Heart left ventricle (tissue), 16 donors: ENCODE measurements at regions not wholly inside any gene's neighbourhood (a gene's known extent, or its start where the extent isn't known, plus 50 kb on each side); places are given as distances from the start of the nearest gene placed in this dataset.

Source experiments
- ATAC-seq, 4 donors: fragments of 200-7000 bp; cut with Tn5 transposase; one replicate each; pipeline ENCODE4 v1.9.1; 2020 to 2022; ENCODE audit warnings: moderate library complexity in 4 of 4, mild to moderate bottlenecking in 3 of 4, moderate number of reproducible peaks in 1 of 4
- DNase-seq, 5 donors: peaks; one replicate each; pipeline ENCODE4 v3.0.0-alpha.2; 2020
- H3K27ac ChIP-seq, 12 donors: fragments of 200-600 bp; sonication (generic) in 4 of 12; one replicate each; pipeline versions ENCODE4 v1.5.0 to v1.8.0; 2016 to 2022; ENCODE audit warnings: mild to moderate bottlenecking in 2 of 12
- H3K27me3 ChIP-seq, 9 donors: fragments of 200-600 bp; sonication (generic) in 2 of 9; one replicate each; pipeline versions ENCODE4 v1.5.1 to v1.8.0; 2016 to 2022; ENCODE audit warnings: mild to moderate bottlenecking in 3 of 9
- H3K36me3 ChIP-seq, 9 donors: fragments of 200-600 bp; sonication (generic) in 2 of 9; one replicate each; pipeline versions ENCODE4 v1.5.0 to v1.8.0; 2018 to 2022; ENCODE audit warnings: mild to moderate bottlenecking in 2 of 9
- H3K4me1 ChIP-seq, 12 donors: fragments of 200-600 bp; sonication (generic) in 4 of 12; one replicate each; pipeline versions ENCODE4 v1.5.0 to v1.8.0; 2016 to 2022; ENCODE audit warnings: mild to moderate bottlenecking in 3 of 12
- H3K4me3 ChIP-seq, 12 donors: fragments of 200-600 bp; sonication (generic) in 4 of 12; one replicate each; pipeline versions ENCODE4 v1.5.0 to v1.8.0; 2017 to 2022; ENCODE audit warnings: mild to moderate bottlenecking in 9 of 12, moderate library complexity in 4 of 12
- H3K9me3 ChIP-seq, 12 donors: fragments of 200-600 bp; sonication (generic) in 4 of 12; one replicate each; pipeline versions ENCODE4 v1.5.0 to v1.8.0; 2016 to 2022; ENCODE audit warnings: mild to moderate bottlenecking in 1 of 12
- POLR2A ChIP-seq, 2 donors: fragments of 450-650 bp; IDR thresholded peaks; one replicate each; pipeline ENCODE4 v1.6.1; 2017; ENCODE audit warnings: antibody characterized with exemption in 2 of 2, mild to moderate bottlenecking in 2 of 2, moderate library complexity in 2 of 2
- WGBS, 4 donors: extraction: QIAGEN DNeasy Blood & Tissue Kit in 2 of 4; methylation state at CpG; one replicate each; pipeline versions ENCODE4 v1.1.5 to v1.1.7; 2013 to 2018; 5-methylcytosine and 5-hydroxymethylcytosine counted together
- intact Hi-C, 10 donors: fragments of 100-400 bp; cut with DNase I; formaldehyde crosslinking; loops; one replicate each; pipeline versions ENCODE4 v1.11.1 to v1.14.2; 2022
- TF ChIP-seq, protein P1 (sequence below), 12 donors: fragments of 200-600 bp; sonication (generic) in 4 of 12; IDR thresholded peaks; one replicate each; pipeline versions ENCODE4 v1.5.0 to v1.8.0; 2018 to 2022; ENCODE audit warnings: antibody characterized with exemption in 12 of 12, mild to moderate bottlenecking in 5 of 12
- donor health status: ischemic (EF 13 %, LVEDD 7.1; RV severe dilation, severe dysfunction).
- donor health status: healthy with polysubstance abuse.
- donor health status: DM: no; HTN: yes; CAD: no.
- donor health status: DM: no; HTN: no; CAD: no.
- donor health status: ischemic (EF 25% LVEDD 6.9; RV normal size, moderate dysfunction).
- donor health status: ischemic (EF 25% LVEDD 5.7; RV mildly dilated, moderate dysfunction).
- donor health status: healthy.
- donor health status: DM: yes; HTN: yes; CAD: no.
- donor health status: ischemic (EF 35%, LVEDD 5.7; RV mildly dilated, moderate dysfunction).
- donor health status: nonischemic (EF 11% LVEDD 7.7; RV severe dilation, severe dysfunction).
- donor health status: DM: yes; HTN: yes; CAD: no.
- donor health status: PGD.
- donor health status: ischemic (EF 29% LVEDD 5.4; RV normal size, mild dysfunction).
- donor health status: nonischemic (EF 23%, LVEDD 6.1; RV moderate dilation, normal function).

DNA sequence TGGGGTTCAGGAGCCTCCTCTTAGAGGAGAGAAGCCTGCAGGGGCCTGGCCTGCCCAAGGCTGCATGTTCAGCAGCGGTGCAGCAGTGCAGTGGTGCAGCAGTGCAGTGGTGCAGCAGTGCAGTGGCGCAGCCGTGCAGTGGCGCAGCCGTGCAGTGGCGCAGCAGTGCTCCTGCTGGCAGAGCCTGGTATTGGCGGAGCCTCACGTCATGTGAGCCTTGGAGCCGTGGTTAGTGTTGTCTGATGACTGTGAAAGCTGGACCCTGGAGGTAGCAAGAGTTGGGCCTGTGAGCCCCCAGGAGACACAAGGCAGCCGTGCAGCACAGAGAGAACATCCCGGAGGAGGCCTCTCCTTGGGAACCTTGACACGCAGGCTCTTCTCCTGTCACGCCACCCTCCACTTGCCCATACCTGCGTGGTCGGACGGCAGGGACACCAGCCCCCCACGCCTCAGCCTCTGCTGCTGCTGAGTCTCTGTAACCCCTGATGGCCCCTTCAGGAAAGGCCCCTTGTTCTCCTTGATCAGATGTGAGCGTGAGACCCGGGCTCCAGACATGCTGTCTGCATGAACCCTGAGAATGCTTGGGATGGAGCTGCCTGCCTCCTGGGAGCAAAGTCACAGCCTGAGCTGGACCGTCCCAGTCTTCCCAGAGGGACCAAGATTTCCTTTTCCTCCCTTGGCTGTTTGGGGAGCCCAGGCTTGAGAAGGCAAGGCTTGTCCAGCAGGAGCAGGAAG is 193.7 kb downstream of the KIF26A start:
- WGBS, 4 donors = 84 to 87% (median 85%) methylated on average over 17 to 20 of the region's 20 CpGs
- Histone ChIP-seq H3K4me1 (no peaks in the 10 kb centered on the region), H3K4me3 (no peak overlapping the region), H3K36me3 (no peaks in the 10 kb centered on the region), H3K27me3 (peaks cover 0 to 18% (median 0%) of the 10 kb centered on the region in 9 donors), H3K27ac (no peak overlapping the region), H3K9me3 (peaks cover 0 to 23% (median 11%) of the 10 kb centered on the region in 12 donors)
- DNase-seq (no peak), ATAC-seq (no peak)
- no peak for TF ChIP-seq POLR2A (IDR thresholded peaks at IDR 0.05)
- TF ChIP-seq, protein P1, sequence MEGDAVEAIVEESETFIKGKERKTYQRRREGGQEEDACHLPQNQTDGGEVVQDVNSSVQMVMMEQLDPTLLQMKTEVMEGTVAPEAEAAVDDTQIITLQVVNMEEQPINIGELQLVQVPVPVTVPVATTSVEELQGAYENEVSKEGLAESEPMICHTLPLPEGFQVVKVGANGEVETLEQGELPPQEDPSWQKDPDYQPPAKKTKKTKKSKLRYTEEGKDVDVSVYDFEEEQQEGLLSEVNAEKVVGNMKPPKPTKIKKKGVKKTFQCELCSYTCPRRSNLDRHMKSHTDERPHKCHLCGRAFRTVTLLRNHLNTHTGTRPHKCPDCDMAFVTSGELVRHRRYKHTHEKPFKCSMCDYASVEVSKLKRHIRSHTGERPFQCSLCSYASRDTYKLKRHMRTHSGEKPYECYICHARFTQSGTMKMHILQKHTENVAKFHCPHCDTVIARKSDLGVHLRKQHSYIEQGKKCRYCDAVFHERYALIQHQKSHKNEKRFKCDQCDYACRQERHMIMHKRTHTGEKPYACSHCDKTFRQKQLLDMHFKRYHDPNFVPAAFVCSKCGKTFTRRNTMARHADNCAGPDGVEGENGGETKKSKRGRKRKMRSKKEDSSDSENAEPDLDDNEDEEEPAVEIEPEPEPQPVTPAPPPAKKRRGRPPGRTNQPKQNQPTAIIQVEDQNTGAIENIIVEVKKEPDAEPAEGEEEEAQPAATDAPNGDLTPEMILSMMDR (IDR thresholded peaks at IDR 0.05) = peak in 1 of 12 donors; percentile 5
- intact Hi-C loops = no loop called here

DNA sequence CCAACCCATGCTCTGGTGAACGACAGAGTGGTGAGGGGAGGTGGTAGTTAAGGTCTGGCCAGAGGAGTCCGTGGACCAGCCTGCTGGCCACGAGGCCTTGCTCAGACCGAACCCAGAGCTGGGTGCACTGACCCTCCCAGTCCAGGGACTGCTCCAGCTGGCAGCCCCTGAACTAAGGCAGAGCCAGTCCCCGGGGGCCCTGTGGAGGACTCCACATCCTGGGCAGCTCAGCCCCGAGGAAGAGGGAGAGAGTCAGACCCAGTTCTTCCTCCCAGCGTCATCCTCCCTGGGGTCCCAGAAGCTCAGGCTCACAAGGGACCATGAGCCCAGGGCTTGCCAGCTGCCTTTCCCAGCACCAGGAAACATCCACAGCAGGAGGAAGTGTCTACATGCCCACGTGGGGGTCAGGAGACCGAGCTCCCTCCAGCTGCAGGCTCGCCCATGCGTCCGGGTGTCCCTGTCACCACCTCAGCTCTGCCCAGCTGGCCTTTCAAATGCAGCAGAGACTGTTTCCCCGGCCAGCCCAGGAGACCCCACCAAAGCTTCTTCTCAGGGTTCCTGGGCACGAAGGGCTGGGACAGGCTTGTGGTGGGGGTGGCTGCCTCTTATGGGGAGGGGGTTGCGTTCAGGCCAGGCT is 194.4 kb downstream of the KIF26A start:
- DNase-seq (peak in 1 of 5 donors; percentile 55), ATAC-seq (peak in 2 of 4 donors; percentile 20 to 68)
- no peaks in the 10 kb centered on the region for H3K36me3 ChIP-seq
- TF ChIP-seq POLR2A (IDR thresholded peaks at IDR 0.05) = no peak
- TF ChIP-seq, protein P1 (IDR thresholded peaks at IDR 0.05) = no peak
- H3K9me3 ChIP-seq = peaks cover 0 to 23% (median 12%) of the 10 kb centered on the region in 12 donors
- H3K4me3 ChIP-seq = no peak overlapping the region
- no peaks in the 10 kb centered on the region for H3K4me1 ChIP-seq
- peaks cover 0 to 18% (median 0%) of the 10 kb centered on the region in 9 donors for H3K27me3 ChIP-seq
- WGBS, 4 donors = 42 to 53% (median 50%) methylated on average over 9 to 15 of the region's 15 CpGs
- no peak overlapping the region for H3K27ac ChIP-seq
- intact Hi-C loops = no loop called here

DNA sequence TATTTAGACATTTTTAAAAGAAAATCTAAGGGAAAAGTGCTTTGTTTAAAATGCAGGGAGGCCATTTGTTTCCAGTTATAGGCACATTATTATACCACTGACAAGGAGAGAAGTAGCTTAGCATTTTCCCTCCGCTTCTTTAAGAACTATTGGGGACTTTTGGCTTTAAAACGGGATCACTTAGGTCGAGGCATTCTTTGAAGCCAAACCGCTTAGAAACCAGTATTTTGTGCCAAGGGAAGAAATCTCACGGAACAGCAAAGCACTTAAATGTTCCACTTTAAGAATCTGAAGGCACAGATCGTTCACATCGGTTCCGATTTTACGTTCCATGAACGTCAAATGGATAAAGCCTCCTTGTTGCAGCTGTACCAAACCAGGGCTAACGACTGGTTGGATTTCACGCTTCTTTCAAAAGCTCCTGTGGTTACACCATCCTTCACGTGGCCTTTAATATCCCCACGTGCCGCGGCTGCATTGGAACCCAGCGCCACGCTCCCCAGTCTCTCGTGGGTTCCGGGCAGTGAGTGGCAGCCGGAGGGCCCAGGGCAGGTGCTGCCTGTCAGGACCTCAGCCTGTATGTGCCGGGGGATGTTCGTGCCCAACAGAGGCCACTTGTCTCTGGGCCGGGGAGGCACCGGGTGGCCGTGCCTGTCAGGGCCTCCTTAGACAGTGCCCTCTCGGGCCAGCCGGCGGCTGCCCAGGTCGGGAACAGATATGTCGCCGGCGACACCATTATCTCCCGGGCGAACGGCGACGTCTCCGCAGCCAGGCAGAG is 195.4 kb downstream of the KIF26A start:
- 77 to 84% (median 80%) methylated on average over 30 to 39 of the region's 39 CpGs for WGBS, 4 donors
- H3K27me3 ChIP-seq = peaks cover 0 to 18% (median 0%) of the 10 kb centered on the region in 9 donors
- DNase-seq (no peak), ATAC-seq (no peak)
- no peak for TF ChIP-seq POLR2A (IDR thresholded peaks at IDR 0.05)
- TF ChIP-seq, protein P1 (IDR thresholded peaks at IDR 0.05) = no peak
- no peak overlapping the region for H3K27ac ChIP-seq
- H3K4me1 ChIP-seq = no peaks in the 10 kb centered on the region
- intact Hi-C loops = no loop called here
- no peak overlapping the region for H3K4me3 ChIP-seq
- H3K9me3 ChIP-seq = peaks cover 0 to 31% (median 14%) of the 10 kb centered on the region in 12 donors
- no peaks in the 10 kb centered on the region for H3K36me3 ChIP-seq
